ENCODE measurements at regions not wholly inside any gene's neighbourhood (a gene's known extent, or its start where the extent isn't known, plus 50 kb on each side); places are given as distances from the start of the nearest gene placed in this dataset.

- no peak for FAIRE-seq
- no peak for ATAC-seq
- TF ChIP-seq FOSB (CRISPR knock-in tag; IDR thresholded peaks at IDR 0.05) (no peak), MAX (IDR thresholded peaks at IDR 0.05) (no peak), NFE2L2 (conservative IDR thresholded peaks at IDR 0.05; ENCODE audit: low read length) (no peak), TFCP2L1 (CRISPR knock-in tag; IDR thresholded peaks at IDR 0.05) (no peak), RFX5 (IDR thresholded peaks at IDR 0.05) (no peak), RAD21 (conservative IDR thresholded peaks at IDR 0.05 in 1 of 2, IDR thresholded peaks at IDR 0.05 in 1 of 2) (no peak), HEYL (CRISPR knock-in tag; IDR thresholded peaks at IDR 0.05) (no peak), FOSL2 (IDR thresholded peaks at IDR 0.05) (no peak), FOSL2 (CRISPR knock-in tag; IDR thresholded peaks at IDR 0.05) (no peak), ZC3H11A (IDR thresholded peaks at IDR 0.05) (no peak), RNF2 (IDR thresholded peaks at IDR 0.05; ENCODE audit: borderline replicate concordance, low read depth) (no peak), RARB (CRISPR knock-in tag; IDR thresholded peaks at IDR 0.05) (no peak)
- ChIA-PET CTCF (no interaction called here), POLR2A (no interaction called here)
- DNase-seq (ENCODE audit: low read depth in 1 of 2, low spot score in 1 of 2), result no peak
- no peaks in the 10 kb centered on the region for H3K9me3 ChIP-seq
- no peak overlapping the region for H3K27ac ChIP-seq
- no peaks in the 10 kb centered on the region for H3K4me1 ChIP-seq
- WGBS (ENCODE audit: missing lambda C conversion rate), result 0% methylated on average over 1 of the region's 1 CpG
- no peak overlapping the region for H3K4me2 ChIP-seq
- no peak overlapping the region for H3K4me3 ChIP-seq
Measured at GRCh38 chr1:72369069-72369757, 86.9 kb upstream of the NEGR1 start.

GRCh38 chr1:72366466-72366865 is 84.1 kb upstream of the NEGR1 start:
- no peak for TF ChIP-seq NPAS2 (CRISPR knock-in tag; IDR thresholded peaks at IDR 0.05; ENCODE audit: borderline replicate concordance)
- ATAC-seq (no peak), DNase-seq (ENCODE audit: low read depth in 1 of 2, low spot score in 1 of 2) (no peak), FAIRE-seq (no peak)
- Histone ChIP-seq H3K4me1 (no peaks in the 10 kb centered on the region), H3K4me2 (no peak overlapping the region), H3K4me3 (no peak overlapping the region), H3K9me3 (no peaks in the 10 kb centered on the region), H3K27ac (no peak overlapping the region)
- POLR2A ChIA-PET, result no interaction called here
- WGBS (ENCODE audit: missing lambda C conversion rate), result 0% methylated on average over 1 of the region's 1 CpG
- CTCF ChIA-PET, result no interaction called here

DNA sequence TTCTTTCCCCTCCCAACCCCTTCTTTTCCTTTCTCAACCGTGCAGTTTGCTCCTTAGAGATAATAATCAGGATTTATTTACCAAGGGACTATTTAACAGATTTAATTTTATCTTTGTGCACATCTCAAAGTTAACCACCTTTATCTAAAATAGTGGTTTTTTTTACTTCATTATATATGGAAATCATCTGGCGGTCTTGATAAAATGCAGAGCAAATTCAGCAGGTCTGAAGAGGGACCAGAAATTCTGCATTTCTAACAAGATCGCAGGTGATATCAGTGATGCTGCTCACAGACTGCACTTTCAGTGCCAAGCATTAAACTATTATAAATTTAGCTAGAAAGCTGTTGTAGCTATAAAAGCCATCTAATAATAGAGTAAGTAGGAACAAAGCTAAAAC is 83.4 kb upstream of the NEGR1 start:
- Histone ChIP-seq H3K27ac (no peak overlapping the region), H3K4me1 (no peaks in the 10 kb centered on the region), H3K4me2 (no peak overlapping the region), H3K4me3 (no peak overlapping the region), H3K9me3 (no peaks in the 10 kb centered on the region)
- no peak for DNase-seq (ENCODE audit: low read depth in 1 of 2, low spot score in 1 of 2)
- ATAC-seq, result no peak
- no peak for FAIRE-seq
- POLR2A ChIA-PET, result no interaction called here
- WGBS (ENCODE audit: missing lambda C conversion rate), result 9% methylated on average over 3 of the region's 3 CpGs
- CTCF ChIA-PET, result no interaction called here
- TF ChIP-seq FOSB (CRISPR knock-in tag; IDR thresholded peaks at IDR 0.05) (no peak), HOXA7 (CRISPR knock-in tag; IDR thresholded peaks at IDR 0.05) (no peak), E2F6 (IDR thresholded peaks at IDR 0.05; ENCODE audit: borderline replicate concordance, low read depth) (no peak), MAX (IDR thresholded peaks at IDR 0.05) (no peak), NR3C1 (IDR thresholded peaks at IDR 0.05) (no peak), TFCP2L1 (CRISPR knock-in tag; IDR thresholded peaks at IDR 0.05) (no peak), ESRRA (IDR thresholded peaks at IDR 0.05; ENCODE audit: borderline replicate concordance, low read length) (no peak), FOXS1 (CRISPR knock-in tag; IDR thresholded peaks at IDR 0.05) (no peak), NPAS2 (CRISPR knock-in tag; IDR thresholded peaks at IDR 0.05; ENCODE audit: borderline replicate concordance) (no peak), ZSCAN20 (CRISPR knock-in tag; IDR thresholded peaks at IDR 0.05) (no peak), HOXB5 (CRISPR knock-in tag; IDR thresholded peaks at IDR 0.05) (no peak), EHF (CRISPR knock-in tag; IDR thresholded peaks at IDR 0.05) (no peak), BHLHE40 (IDR thresholded peaks at IDR 0.05; ENCODE audit: low read depth, low read length) (no peak), MAFK (IDR thresholded peaks at IDR 0.05; ENCODE audit: partially characterized antibody) (no peak), ZFP36 (IDR thresholded peaks at IDR 0.05; ENCODE audit: borderline replicate concordance, partially characterized antibody) (no peak), TP53 (CRISPR knock-in tag; IDR thresholded peaks at IDR 0.05) (no peak), SREBF2 (IDR thresholded peaks at IDR 0.05) (no peak)
